Left lung (tissue), 4 donors: ENCODE measurements at regions not wholly inside any gene's neighbourhood (a gene's known extent, or its start where the extent isn't known, plus 50 kb on each side); places are given as distances from the start of the nearest gene placed in this dataset.

Experiments used
- ATAC-seq: fragments of 200-7000 bp; cut with Tn5 transposase; one replicate; pipeline ENCODE4 v1.9.1; 2020; ENCODE audit warnings: moderate library complexity
- DNase-seq, 4 donors: peaks; one replicate each; pipeline ENCODE4 v3.0.0-alpha.2; 2013 to 2020
- H3K27ac ChIP-seq, 2 donors: fragments of 200-600 bp; sonication (generic) in 1 of 2; one replicate each; pipeline versions ENCODE4 v1.5.0 to v1.8.0; 2020 to 2021
- H3K27me3 ChIP-seq, 2 donors: fragments of 200-600 bp; sonication (generic) in 1 of 2; one replicate each; pipeline versions ENCODE4 v1.5.0 to v1.8.0; 2020 to 2021
- H3K36me3 ChIP-seq, 2 donors: fragments of 200-600 bp; sonication (generic) in 1 of 2; one replicate each; pipeline versions ENCODE4 v1.5.0 to v1.8.0; 2020 to 2021
- H3K4me1 ChIP-seq, 2 donors: fragments of 200-600 bp; one replicate each; pipeline ENCODE4 v1.8.0; 2021
- H3K4me3 ChIP-seq, 2 donors: fragments of 200-600 bp; sonication (generic) in 1 of 2; one replicate each; pipeline versions ENCODE4 v1.5.0 to v1.8.0; 2020 to 2021; ENCODE audit warnings: mild to moderate bottlenecking in 1 of 2
- H3K9me3 ChIP-seq, 2 donors: fragments of 200-600 bp; sonication (generic) in 1 of 2; one replicate each; pipeline versions ENCODE4 v1.5.0 to v1.8.0; 2020 to 2021
- CTCF ChIP-seq, 2 donors: fragments of 200-600 bp; sonication (generic) in 1 of 2; IDR thresholded peaks; one replicate each; pipeline versions ENCODE4 v1.5.0 to v1.8.0; 2021; ENCODE audit warnings: antibody characterized with exemption in 2 of 2
- intact Hi-C, 2 donors: fragments of 100-400 bp; cut with DNase I; formaldehyde crosslinking; loops; one replicate each; pipeline versions ENCODE4 v1.11.2 to v1.14.2; 2022
- donor health status: DM: no; HTN: yes; CAD: no.
- donor health status: DM: no; HTN: no; CAD: no.

GRCh38 chr20:60903325-60903971 is 348.6 kb upstream of the CDH4 start:
- DNase-seq, result no peak
- no peak for TF ChIP-seq CTCF (IDR thresholded peaks at IDR 0.05)
- Histone ChIP-seq H3K4me1 (no peaks in the 10 kb centered on the region), H3K4me3 (no peak overlapping the region), H3K9me3 (peaks cover 0 to 14% of the 10 kb centered on the region in 2 donors), H3K27ac (no peak overlapping the region), H3K27me3 (peaks cover 0 to 5% of the 10 kb centered on the region in 2 donors), H3K36me3 (no peaks in the 10 kb centered on the region)
- intact Hi-C loops, result no loop called here
- no peak for ATAC-seq

- Histone ChIP-seq H3K36me3 (no peaks in the 10 kb centered on the region), H3K27me3 (peaks cover 0 to 5% of the 10 kb centered on the region in 2 donors), H3K27ac (no peak overlapping the region), H3K4me3 (no peak overlapping the region), H3K4me1 (no peaks in the 10 kb centered on the region), H3K9me3 (peaks cover 0 to 17% of the 10 kb centered on the region in 2 donors)
- ATAC-seq (no peak), DNase-seq (peak in 1 of 4 donors; percentile 30)
- intact Hi-C loops, result no loop called here
- no peak for TF ChIP-seq CTCF (IDR thresholded peaks at IDR 0.05)
These were observed 347.3 kb upstream of the CDH4 start for GRCh38 chr20:60904730-60905129.

- TF ChIP-seq CTCF (IDR thresholded peaks at IDR 0.05), result no peak
- Histone ChIP-seq H3K27me3 (peaks cover 0 to 5% of the 10 kb centered on the region in 2 donors), H3K36me3 (no peaks in the 10 kb centered on the region), H3K4me1 (no peaks in the 10 kb centered on the region), H3K27ac (no peak overlapping the region), H3K4me3 (no peak overlapping the region), H3K9me3 (peaks cover 0 to 17% of the 10 kb centered on the region in 2 donors)
- DNase-seq (no peak), ATAC-seq (no peak)
- intact Hi-C loops, result no loop called here
These were observed 346.1 kb upstream of the CDH4 start for GRCh38 chr20:60905919-60906318.

GRCh38 chr20:60906555-60906954 is 345.5 kb upstream of the CDH4 start:
- H3K27me3 ChIP-seq, result peaks cover 0 to 5% of the 10 kb centered on the region in 2 donors
- no peaks in the 10 kb centered on the region for H3K4me1 ChIP-seq
- intact Hi-C loops, result no loop called here
- H3K36me3 ChIP-seq, result no peaks in the 10 kb centered on the region
- H3K27ac ChIP-seq, result no peak overlapping the region
- H3K4me3 ChIP-seq, result no peak overlapping the region
- DNase-seq (no peak), ATAC-seq (no peak)
- no peak for TF ChIP-seq CTCF (IDR thresholded peaks at IDR 0.05)
- H3K9me3 ChIP-seq, result peaks cover 0 to 14% of the 10 kb centered on the region in 2 donors

GRCh38 chr20:60913298-60913697 is 338.8 kb upstream of the CDH4 start:
- intact Hi-C loops, result no loop called here
- no peak overlapping the region for H3K4me3 ChIP-seq
- TF ChIP-seq CTCF (IDR thresholded peaks at IDR 0.05), result no peak
- H3K36me3 ChIP-seq, result no peaks in the 10 kb centered on the region
- no peaks in the 10 kb centered on the region for H3K4me1 ChIP-seq
- DNase-seq (no peak), ATAC-seq (no peak)
- H3K27me3 ChIP-seq, result no peaks in the 10 kb centered on the region
- H3K9me3 ChIP-seq, result peaks cover 0 to 3% of the 10 kb centered on the region in 2 donors
- H3K27ac ChIP-seq, result no peak overlapping the region
